GM18502 (cell line): ENCODE measurements at regions not wholly inside any gene's neighbourhood (a gene's known extent, or its start where the extent isn't known, plus 50 kb on each side); places are given as distances from the start of the nearest gene placed in this dataset.

Source experiments
- ATAC-seq: cut with Tn5 transposase; IDR thresholded peaks from one replicate; pipeline ENCODE4 v1.9.1; 2021; ENCODE audit warnings: mild to moderate bottlenecking; ENCODE audit not compliant: unreplicated experiment, poor library complexity

DNA sequence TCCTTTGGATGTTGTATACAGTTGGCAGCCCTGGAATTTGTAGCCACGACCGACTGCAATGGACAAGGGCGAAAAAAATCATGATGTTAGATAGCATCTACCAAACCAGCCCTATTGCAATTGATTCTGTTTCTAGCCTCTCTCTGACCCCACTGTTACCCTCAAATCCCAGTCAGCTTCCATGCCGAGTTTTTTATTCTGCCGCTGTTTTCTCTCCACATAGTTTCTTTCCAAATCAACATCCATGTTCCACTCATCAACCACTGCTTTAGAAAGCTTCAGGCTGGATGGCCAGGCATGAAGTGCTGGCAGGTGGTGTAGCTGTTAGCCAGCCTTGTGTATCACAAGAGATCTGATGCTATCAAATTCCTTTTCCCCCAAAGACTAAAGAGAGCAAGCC lies 272.8 kb downstream of the FIGN start:
- no peak for ATAC-seq

DNA sequence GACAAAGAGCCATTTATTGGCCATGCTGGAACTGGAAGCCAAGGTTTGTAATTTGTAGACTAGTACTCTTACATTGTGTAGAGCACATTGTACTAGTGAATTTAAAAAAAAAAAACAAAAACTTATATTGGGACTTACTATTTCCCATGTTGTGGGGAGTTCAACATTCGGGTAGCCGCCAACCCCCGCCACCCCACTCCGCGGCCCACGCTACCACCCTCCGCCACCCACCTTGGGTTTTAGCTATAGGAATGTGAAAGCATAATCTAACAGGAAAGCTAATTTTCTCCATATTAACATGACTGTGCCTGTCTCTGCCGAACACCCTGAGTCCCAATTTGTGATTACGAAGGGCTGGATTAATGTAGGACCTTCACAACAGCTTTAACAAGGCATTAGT lies 275.8 kb downstream of the FIGN start:
- ATAC-seq, result no peak

DNA sequence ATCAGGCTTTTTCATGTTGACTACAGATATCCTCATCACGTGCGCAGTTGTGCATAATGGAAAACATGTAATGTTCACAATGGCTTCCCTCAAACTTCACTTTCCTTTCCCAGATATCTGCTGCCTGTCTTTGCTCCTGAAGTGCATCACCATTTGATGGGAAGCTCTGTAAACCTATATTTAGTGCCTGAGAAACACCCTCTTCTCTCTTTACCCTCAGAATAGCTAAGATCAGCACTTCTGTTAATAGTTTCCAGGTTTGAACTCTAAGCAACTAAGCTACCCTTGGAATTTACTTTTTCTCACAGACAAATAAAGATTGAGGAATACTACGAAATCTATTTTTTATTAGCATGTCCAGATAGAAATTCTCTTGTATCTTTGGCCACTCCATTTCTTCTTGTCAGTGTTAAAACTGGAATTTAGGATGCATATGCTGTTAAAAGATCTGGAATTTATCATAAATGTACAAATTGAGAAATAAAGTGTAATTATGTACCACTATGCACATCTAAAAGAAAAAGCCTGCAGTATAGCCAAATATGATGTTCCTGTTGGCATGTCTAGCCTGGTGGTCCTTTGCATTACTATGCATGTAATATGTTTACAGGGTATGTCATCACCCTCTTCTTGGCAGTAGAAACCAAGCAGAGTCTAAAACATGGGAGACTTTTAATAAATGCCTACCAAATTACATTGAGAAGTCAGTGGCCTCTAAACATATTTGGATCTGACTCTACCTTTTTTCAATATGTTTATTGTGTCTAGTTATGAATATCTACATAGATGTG lies 278.7 kb downstream of the FIGN start:
- no peak for ATAC-seq

DNA sequence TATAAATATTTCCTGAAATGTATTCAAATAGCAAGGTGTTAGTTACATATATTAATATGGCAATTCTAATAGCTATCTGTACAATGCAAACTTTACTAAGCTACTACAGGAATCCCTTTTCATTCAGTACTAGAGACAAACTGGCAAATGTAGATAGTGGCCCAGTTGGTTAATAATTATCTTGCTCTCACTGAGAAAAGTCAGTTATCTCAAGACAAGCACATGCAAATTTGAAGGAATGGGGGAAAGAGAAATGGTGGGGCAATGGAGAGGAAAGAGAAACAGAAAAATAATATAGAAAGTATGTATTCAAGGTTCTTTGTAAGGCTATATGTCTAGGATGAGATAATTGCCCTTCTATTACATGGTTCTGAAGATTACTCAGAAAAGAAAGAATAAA lies 280.0 kb downstream of the FIGN start:
- ATAC-seq, result peak; percentile 77

DNA sequence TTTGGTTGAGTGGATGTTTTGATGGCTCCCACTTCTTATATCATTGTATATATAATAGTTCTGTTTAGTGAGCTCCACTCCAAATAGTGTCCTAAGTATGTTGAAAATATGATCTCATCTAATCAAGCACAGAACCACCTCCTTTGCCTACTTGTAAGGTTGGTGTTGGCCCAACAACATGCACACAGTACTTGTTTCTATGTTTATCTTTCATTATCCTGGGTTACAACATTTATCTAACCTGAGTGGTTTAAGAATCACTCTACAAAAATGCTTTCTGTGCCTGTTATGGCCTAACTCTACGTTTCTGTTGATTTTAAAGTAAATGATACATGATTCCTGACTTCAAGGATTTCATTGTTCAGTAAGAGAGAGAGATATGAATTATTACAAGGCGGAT lies 281.9 kb downstream of the FIGN start:
- ATAC-seq, result no peak

DNA sequence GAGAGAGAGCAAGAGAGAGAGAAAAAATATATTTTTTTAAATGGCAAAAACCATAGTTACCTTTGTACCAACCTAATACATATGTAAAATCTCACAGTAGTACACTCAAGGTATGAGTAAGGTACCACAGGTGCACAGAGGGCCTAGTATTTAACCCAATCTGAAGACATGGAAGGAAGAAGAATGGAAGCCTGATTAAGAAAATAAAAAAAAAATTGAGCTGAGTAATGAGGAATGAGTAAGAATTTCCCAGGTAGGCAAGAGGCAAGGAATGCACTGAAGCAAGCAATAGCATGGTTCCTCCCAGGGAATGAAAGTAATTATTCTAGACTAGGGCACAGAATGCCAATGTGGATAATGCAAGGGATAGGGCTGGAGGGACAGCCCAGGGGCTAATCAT lies 294.2 kb downstream of the FIGN start:
- ATAC-seq, result no peak

DNA sequence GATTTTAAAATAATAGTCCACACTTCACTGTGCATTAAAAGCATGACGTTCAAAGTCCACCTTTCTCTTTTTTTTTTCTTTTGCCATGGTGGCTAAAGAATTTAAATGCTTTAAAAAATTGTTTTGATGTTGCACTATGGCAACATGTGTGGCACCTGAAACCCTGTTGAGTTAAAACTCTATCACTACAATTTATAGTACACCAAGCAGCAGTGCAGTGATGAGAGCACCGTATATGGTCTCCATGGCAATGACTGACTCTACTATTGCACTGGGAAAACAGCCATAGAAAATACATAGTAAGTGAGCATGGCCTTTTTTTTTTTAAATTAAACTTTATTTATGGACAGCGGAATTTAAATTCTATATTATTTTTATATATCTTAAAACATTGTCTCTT lies 298.8 kb downstream of the FIGN start:
- no peak for ATAC-seq

DNA sequence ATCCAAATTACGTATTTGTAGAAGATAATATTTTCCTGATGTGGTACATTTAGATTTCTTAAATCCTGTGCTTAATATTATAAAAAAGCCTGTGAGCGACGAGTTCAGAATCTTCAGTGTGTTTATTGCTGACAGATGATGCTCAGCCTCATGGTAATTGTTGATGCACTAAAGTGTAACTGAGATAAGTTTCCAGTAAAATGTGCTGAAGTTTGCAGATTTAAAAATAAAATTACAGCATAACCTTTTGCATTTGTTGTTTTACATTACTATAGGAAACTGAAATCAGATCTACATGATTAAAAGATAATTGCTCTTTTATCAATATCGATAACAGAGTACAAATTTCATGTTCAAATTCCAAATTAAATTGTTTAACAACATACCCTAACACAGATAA lies 307.6 kb downstream of the FIGN start:
- no peak for ATAC-seq

DNA sequence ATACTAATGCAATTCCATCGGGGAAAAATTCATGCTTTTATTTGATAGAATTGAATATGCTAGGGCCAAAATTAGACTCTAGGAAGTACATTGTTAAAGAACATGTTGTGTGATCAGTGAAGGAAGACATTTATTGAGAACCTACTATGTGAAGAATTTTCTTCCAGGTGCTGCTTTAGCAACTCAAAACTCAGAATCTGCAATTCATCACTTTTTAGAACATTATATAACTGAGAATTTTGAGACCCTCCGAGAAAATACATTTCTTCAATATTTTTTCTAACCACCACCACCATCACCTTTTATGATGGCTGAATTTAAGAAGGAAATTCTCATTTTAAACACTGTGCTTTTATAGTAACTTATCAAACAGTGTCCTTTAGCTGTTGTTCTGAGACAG lies 315.2 kb downstream of the FIGN start:
- no peak for ATAC-seq

DNA sequence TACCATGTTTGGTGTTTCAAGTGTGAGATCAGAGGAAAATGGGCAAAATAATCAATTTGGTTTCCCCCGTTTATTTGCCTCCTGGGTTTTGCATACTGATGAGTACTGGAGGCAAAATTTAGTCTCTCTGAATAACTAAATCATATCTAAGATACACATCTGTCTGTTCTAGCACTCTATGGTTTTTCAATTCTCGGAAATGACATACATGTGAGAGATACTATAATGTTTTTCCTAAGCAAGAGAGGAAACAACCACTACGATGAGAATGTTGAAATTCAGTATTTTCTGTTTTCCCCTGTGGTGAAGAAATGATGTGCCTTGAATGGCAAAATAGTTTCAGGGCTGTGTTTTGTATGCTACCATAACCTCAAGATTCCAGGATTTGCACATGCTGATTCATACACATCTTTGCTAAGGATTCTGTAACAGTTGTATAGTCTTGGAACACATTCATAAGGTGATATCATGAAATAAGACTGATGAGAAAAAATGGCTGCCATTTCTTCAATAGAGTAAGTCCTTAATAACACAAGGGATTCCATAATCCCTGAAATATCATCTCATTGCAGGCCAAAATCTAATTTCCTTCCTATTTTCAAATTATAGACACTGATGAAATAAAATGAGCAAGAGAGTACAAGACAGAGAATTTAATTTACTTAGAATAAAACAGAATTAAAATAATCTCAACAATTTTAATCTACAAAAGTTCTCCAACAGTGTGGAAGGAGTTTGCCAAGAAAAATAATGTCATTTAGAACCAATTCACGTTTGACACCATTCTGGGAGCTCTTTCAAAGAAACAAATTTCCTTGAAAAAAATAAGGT lies 316.6 kb downstream of the FIGN start:
- no peak for ATAC-seq

DNA sequence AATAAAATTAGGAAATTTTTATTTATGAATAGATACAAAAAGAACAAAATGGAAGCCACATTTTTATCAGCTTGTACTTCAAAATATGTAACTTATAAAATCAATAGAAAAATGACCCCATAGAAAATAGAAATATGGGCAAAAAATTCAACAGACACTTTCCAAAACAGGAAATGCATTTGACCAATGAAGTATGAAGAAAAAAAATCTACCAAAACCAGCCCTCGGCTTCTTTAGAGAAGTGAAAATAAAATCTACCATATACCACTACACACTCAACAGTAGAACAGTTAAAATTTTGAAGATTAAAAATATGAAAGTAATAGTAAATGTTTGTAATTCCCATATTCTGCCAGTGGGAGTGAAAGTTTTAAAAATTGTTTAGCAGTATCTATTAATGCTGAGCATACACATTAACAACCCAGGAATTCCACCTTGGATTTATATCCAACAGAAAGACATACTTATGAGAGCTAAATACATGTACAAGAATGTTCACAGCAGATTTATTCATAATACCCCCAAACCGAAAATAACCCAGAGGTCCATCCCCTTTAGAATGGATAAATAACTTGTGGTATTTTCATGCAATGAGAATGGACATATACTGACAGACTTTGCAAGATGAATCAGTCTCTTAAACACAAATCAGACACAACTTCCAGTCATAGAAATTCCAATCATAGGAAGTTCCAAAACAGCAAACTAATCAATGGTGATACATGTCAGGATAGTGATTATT lies 318.0 kb downstream of the FIGN start:
- peak; percentile 87 for ATAC-seq

DNA sequence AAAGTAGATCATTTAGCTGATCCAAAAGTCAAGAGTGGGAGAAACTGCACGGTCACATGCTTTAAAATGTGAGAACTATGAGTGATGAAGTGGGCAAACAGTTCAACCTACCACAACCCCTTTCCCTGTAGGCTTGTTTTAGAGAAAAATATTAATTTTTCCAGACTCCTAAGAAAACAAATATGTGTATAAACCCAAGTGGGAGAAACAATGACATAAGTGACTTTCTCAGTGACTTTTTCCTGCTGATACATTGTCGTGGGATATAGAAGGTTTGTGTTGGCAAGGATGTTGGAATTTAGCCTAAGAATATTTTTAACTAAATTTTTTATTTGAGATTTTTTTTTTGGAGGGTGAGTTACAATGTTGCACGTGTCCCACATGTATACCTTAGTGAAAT lies 321.7 kb downstream of the FIGN start:
- no peak for ATAC-seq

DNA sequence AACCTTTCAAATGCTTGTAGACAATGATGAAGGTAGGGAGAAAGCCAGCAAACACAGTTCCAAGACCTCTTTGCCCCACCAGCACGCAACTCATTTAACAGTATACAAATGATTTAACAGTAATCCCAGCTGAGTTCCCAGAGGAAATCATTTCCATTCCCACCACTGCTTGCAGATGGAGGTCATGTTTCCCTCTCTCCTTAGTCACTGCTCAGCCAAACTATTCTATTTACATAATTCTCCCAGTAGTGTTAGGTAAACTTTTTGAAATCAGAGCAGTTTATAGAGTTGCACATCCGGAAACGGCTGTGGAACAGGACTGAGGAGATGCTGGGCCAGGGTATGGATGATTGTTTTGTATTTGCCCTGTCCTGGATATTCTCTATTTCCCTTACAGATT lies 328.5 kb downstream of the FIGN start:
- ATAC-seq, result no peak

DNA sequence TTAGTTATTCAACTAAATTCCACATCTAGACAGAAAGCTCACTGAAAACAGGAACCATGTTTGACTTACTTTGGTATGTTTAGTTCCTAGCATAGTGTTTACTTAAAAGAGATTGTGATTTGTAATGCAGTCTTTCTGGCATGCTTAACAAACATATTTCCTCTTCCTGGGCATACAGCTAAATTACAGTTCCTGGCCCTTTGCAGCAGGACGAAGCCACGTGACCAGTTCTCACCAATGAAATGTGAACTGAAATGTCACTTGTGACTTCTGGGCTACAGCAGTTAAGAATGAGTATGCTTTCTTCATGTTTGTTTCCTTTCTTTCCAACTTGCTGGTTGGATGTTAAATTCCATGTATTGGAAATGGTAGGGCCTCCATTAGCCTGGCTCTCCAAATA lies 330.5 kb downstream of the FIGN start:
- ATAC-seq, result no peak

DNA sequence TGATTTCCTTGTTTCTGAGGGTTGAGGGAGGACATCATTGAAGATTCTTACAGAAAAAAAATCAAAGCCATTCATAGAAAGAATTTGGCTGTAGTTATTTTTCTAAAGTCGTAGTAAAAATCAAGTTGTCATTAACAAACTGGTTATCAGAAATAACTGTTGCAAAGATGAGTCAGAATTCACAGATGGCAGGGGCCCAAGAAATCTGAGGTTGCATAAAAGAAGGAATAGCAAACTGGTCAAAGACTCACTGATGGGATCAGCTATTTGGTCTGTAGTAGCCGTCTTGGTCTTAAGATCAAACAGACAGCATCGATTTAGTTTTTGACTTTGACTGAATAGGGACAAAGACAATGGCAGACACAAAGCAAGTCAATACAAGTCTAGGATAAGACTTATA lies 334.3 kb downstream of the FIGN start:
- ATAC-seq, result no peak

DNA sequence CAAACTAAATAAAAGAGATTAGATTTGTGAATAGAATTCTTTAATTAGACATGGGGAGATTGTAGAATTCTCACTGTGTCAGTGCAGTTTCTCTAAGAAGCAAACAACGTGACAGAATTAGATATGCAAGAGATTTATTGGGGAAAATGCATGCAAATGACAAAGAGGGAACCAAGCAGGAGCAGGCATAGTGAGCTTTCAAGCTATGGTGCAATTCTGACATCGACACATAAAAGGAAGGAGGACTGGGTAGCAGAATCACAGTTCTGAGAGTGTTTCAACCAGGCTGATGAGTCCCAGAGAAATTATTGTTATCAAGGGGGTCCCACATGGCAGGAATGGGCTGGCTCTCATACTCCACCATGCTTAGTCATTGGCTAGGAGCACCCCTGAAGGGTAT lies 338.4 kb downstream of the FIGN start:
- no peak for ATAC-seq

DNA sequence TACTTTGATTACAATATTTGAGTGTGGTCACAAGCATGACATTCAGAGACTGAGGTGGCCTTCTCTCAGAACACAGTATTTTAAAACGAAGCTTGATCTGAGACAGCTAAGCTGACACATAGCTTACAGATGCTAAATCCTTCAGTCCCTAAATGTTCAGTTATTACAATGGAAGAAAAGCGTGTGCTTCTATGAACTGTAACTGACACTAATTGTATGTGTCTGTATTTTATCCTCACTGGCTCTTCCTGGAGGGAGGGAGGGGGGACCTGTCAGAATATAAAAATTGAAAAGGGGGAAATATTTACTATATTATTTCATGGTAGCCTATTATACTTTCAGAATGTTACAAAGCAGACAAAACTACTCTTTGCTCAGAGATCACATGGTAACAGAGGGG lies 340.2 kb downstream of the FIGN start:
- ATAC-seq, result no peak

DNA sequence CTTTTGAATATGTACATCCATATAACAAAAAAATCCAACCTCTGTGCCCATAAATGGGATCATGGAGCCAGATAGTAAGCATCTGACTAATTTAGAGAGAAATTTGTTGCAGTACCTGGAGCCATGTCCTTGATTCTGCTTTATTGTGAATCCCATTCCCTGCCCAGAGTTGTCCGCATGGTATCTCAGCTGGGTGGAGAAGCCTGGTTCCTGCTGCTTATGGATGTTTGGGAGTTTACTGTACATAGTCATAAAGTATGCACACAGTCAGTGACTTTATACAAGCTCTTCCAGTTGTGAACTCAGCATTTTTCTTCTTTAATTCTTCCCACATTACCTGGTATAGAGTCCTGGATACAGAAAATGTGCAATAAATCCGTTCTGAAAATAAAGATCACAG lies 346.0 kb downstream of the FIGN start:
- ATAC-seq, result no peak

DNA sequence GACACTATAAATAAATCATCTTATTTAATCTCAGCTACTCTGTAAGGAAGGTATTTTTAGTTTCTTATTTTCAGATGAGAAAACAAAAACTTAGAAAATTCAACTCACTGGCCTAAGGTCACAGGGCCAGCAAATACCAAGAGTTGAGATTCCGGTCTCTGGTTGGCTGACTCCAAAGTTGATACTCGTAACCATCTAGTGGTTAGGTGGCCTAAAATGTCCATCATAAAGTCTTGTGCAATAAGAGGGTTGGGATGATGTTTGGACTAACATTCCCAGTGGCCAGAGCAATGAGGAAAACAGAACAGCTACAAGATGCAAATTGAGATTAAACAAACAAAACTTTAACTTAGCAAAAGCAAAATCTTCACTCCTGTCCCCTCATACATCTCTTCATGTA lies 360.3 kb downstream of the FIGN start:
- no peak for ATAC-seq

DNA sequence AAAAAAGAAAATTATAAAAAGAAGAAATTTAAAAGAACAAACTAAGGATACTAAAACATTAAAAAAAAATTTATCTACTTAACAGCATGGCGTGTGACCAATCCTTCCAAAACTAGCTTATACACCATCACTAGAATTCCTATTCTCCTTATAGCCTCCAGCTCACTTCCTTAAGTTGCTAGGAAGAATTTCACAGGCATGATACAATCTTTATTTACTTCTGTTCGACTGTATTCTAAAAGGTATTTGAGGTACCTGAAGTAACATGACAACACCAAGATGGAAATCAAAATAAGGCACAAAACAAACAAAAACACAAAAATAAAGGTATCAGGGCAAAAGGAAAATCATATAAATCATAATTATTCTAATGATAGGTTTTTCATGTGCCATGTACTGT lies 360.7 kb downstream of the FIGN start:
- no peak for ATAC-seq

DNA sequence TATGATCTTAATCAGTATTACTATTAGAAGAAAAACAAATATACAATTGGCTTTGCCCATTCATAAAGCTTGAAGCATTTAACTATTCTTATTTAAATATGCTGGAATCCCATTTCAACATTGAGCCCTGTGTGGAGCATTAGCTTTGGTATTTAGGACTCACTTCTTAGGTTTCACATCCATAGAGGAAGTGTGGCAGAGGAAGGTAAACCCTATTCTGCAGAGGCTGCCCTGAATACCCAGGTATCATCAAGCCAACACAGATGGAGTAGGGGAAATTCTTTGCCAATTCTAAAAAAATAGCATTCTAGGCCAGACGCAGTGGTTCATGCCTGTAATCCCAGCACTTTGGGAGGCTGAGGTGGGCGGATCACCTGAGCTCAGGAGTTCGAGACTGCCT lies 361.5 kb downstream of the FIGN start:
- ATAC-seq, result no peak
